ENCODE measurements at regions not wholly inside any gene's neighbourhood (a gene's known extent, or its start where the extent isn't known, plus 50 kb on each side); places are given as distances from the start of the nearest gene placed in this dataset.

DNA sequence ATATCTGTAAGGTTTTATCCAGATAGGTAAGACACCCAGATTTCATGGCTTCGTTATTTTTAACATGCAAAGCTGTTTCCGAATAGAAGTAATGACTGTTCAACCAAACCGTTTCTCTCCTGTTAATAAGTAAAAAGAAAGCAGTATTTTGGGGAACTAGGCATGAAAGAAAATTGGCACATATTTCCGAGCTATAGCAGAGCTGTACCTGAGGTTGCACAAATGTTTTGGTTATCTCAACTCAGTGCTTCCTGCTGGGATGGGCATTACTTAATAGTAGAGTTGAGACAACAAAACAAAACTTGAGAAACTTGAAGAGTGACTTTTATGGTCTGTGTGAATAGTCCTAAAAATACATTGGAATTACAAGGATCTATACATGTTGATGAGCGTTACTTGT, 564.3 kb upstream of the SORCS1 start:
- Histone ChIP-seq H3K4me3 (no peak overlapping the region), H3K4me2 (peak overlapping the region; percentile 8), H4K20me1 (ENCODE audit: insufficient read depth, poor library complexity, severe bottlenecking) (no peaks in the 10 kb centered on the region), H3K4me1 (ENCODE audit: insufficient read depth) (peaks cover 10% of the 10 kb centered on the region), H3K27ac (no peak overlapping the region), H3K36me3 (replicated peaks; ENCODE audit: insufficient read depth, low read depth) (no peaks in the 10 kb centered on the region), H3K27me3 (no peaks in the 10 kb centered on the region), H2AFZ (no peak overlapping the region), H3K79me2 (no peaks in the 10 kb centered on the region), H3K9me2 (replicated peaks; ENCODE audit: insufficient read depth) (no peaks in the 10 kb centered on the region), H3K9me3 (ENCODE audit: low read depth) (no peaks in the 10 kb centered on the region)
- WGBS (ENCODE audit: low lambda C conversion rate, missing lambda C conversion rate): 76% methylated on average over 5 of the region's 5 CpGs
- no peak for DNase-seq (ENCODE audit: low spot score)
- TF ChIP-seq EZH2 (IDR thresholded peaks at IDR 0.05; ENCODE audit: borderline replicate concordance): no peak
- no peak for TF ChIP-seq EZH2phosphoT487 (IDR thresholded peaks at IDR 0.05; ENCODE audit: low read depth, severe bottlenecking, unreplicated experiment)
- TF ChIP-seq, protein P1, sequence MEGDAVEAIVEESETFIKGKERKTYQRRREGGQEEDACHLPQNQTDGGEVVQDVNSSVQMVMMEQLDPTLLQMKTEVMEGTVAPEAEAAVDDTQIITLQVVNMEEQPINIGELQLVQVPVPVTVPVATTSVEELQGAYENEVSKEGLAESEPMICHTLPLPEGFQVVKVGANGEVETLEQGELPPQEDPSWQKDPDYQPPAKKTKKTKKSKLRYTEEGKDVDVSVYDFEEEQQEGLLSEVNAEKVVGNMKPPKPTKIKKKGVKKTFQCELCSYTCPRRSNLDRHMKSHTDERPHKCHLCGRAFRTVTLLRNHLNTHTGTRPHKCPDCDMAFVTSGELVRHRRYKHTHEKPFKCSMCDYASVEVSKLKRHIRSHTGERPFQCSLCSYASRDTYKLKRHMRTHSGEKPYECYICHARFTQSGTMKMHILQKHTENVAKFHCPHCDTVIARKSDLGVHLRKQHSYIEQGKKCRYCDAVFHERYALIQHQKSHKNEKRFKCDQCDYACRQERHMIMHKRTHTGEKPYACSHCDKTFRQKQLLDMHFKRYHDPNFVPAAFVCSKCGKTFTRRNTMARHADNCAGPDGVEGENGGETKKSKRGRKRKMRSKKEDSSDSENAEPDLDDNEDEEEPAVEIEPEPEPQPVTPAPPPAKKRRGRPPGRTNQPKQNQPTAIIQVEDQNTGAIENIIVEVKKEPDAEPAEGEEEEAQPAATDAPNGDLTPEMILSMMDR (IDR thresholded peaks at IDR 0.05; ENCODE audit: poor library complexity): no peak

DNA sequence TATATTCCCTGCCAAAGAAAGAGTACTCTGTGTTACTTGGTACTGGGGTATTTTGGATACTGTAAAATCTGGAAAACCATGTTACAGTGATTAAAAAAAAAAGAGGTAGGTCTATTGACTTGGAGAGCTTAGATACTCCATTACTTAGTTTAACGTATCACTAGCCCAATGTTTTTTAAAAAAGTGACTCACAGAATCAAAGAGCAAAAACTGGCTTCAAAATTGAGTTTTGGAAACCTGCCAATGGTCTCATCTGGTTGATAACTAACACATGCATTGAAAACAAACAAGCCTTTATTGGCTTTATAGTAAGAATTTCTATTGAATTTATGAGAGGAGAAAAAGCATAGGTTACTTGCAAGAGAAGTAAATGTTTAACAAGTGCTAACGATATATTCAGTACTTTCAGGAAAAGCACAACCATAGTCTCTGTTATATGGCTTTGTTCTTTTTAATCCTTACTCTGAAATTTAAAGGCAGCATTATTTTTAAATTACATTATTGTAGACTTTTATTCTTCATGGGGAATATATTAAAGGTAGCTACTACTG, 563.3 kb upstream of the SORCS1 start:
- WGBS (ENCODE audit: low lambda C conversion rate, missing lambda C conversion rate): 44% methylated on average over 2 of the region's 2 CpGs
- Histone ChIP-seq H3K27ac (no peak overlapping the region), H3K27me3 (no peaks in the 10 kb centered on the region), H3K9me2 (replicated peaks; ENCODE audit: insufficient read depth) (no peaks in the 10 kb centered on the region), H3K36me3 (replicated peaks; ENCODE audit: insufficient read depth, low read depth) (no peaks in the 10 kb centered on the region), H3K79me2 (no peaks in the 10 kb centered on the region), H3K4me1 (ENCODE audit: insufficient read depth) (peaks cover 10% of the 10 kb centered on the region), H3K4me2 (no peak overlapping the region), H3K4me3 (no peak overlapping the region), H3K9me3 (ENCODE audit: low read depth) (no peaks in the 10 kb centered on the region), H2AFZ (no peak overlapping the region), H4K20me1 (ENCODE audit: insufficient read depth, poor library complexity, severe bottlenecking) (no peaks in the 10 kb centered on the region)
- TF ChIP-seq, protein P1 (IDR thresholded peaks at IDR 0.05; ENCODE audit: poor library complexity): no peak
- no peak for TF ChIP-seq EZH2 (IDR thresholded peaks at IDR 0.05; ENCODE audit: borderline replicate concordance)
- no peak for TF ChIP-seq EZH2phosphoT487 (IDR thresholded peaks at IDR 0.05; ENCODE audit: low read depth, severe bottlenecking, unreplicated experiment)
- DNase-seq (ENCODE audit: low spot score): peak; percentile 6

DNA sequence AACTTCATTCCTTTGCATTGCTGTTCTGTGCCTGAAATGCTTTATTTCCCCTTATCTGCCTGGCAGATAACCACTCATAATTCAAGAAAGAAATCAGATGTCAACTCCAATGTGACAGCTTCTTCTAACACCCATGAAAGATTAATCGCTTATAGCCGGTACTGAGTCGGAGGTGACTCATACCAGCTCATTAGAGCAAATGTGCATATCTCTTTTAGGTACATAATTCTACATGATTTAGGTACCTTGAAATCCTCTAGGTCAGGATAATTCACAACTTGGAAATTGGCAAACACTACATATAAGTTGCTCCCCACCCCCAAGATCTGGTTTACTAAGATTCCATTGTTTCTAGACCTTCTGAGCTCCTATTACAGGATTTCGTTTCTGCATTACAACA, 554.4 kb upstream of the SORCS1 start:
- H3K4me1 ChIP-seq (ENCODE audit: insufficient read depth): no peaks in the 10 kb centered on the region
- no peaks in the 10 kb centered on the region for H3K27me3 ChIP-seq
- DNase-seq (ENCODE audit: low spot score): no peak
- H3K36me3 ChIP-seq (replicated peaks; ENCODE audit: insufficient read depth, low read depth): no peaks in the 10 kb centered on the region
- no peak overlapping the region for H3K4me3 ChIP-seq
- no peaks in the 10 kb centered on the region for H4K20me1 ChIP-seq (ENCODE audit: insufficient read depth, poor library complexity, severe bottlenecking)
- WGBS (ENCODE audit: low lambda C conversion rate, missing lambda C conversion rate): 80% methylated on average over 4 of the region's 4 CpGs
- no peak for TF ChIP-seq EZH2phosphoT487 (IDR thresholded peaks at IDR 0.05; ENCODE audit: low read depth, severe bottlenecking, unreplicated experiment)
- no peak for TF ChIP-seq EZH2 (IDR thresholded peaks at IDR 0.05; ENCODE audit: borderline replicate concordance)
- TF ChIP-seq, protein P1 (IDR thresholded peaks at IDR 0.05; ENCODE audit: poor library complexity): no peak
- H3K9me3 ChIP-seq (ENCODE audit: low read depth): no peaks in the 10 kb centered on the region
- H3K4me2 ChIP-seq: no peak overlapping the region
- H3K79me2 ChIP-seq: no peaks in the 10 kb centered on the region
- H2AFZ ChIP-seq: no peak overlapping the region
- no peak overlapping the region for H3K27ac ChIP-seq
- H3K9me2 ChIP-seq (replicated peaks; ENCODE audit: insufficient read depth): no peaks in the 10 kb centered on the region

DNA sequence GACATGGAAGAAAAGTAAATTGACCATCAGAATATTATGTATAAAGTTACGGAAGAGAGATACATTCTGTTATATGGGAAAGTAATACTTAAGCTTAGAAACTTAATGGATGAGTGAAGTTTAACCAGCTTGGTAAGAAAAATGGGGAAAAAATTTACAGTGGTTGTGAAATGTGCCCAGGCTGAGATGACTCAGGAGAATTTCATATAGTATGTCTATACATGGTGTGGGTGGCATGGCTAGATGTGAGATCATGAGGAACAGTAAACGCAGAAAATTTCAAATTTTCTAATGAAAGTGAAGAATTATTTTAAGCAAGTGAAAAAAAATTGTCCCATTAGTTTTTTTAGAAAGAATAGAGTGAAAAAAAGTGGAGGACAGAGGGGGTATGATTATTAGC, 552.5 kb upstream of the SORCS1 start:
- no peaks in the 10 kb centered on the region for H3K79me2 ChIP-seq
- no peak overlapping the region for H3K4me3 ChIP-seq
- no peak overlapping the region for H2AFZ ChIP-seq
- no peaks in the 10 kb centered on the region for H3K27me3 ChIP-seq
- no peaks in the 10 kb centered on the region for H3K4me1 ChIP-seq (ENCODE audit: insufficient read depth)
- WGBS (ENCODE audit: low lambda C conversion rate, missing lambda C conversion rate): 87% methylated on average over 2 of the region's 2 CpGs
- no peak overlapping the region for H3K27ac ChIP-seq
- TF ChIP-seq EZH2 (IDR thresholded peaks at IDR 0.05; ENCODE audit: borderline replicate concordance) (no peak), EZH2phosphoT487 (IDR thresholded peaks at IDR 0.05; ENCODE audit: low read depth, severe bottlenecking, unreplicated experiment) (no peak)
- TF ChIP-seq, protein P1 (IDR thresholded peaks at IDR 0.05; ENCODE audit: poor library complexity): no peak
- DNase-seq (ENCODE audit: low spot score): no peak
- H3K36me3 ChIP-seq (replicated peaks; ENCODE audit: insufficient read depth, low read depth): no peaks in the 10 kb centered on the region
- no peaks in the 10 kb centered on the region for H4K20me1 ChIP-seq (ENCODE audit: insufficient read depth, poor library complexity, severe bottlenecking)
- no peaks in the 10 kb centered on the region for H3K9me3 ChIP-seq (ENCODE audit: low read depth)
- H3K4me2 ChIP-seq: no peak overlapping the region
- no peaks in the 10 kb centered on the region for H3K9me2 ChIP-seq (replicated peaks; ENCODE audit: insufficient read depth)
